NOMO-1 treated with dmso at 0.1 percent for 144 hours (cell line): ENCODE measurements at regions not wholly inside any gene's neighbourhood (a gene's known extent, or its start where the extent isn't known, plus 50 kb on each side); places are given as distances from the start of the nearest gene placed in this dataset.

ENCODE experiments used
- DNase-seq: peaks from one replicate; lab custom pipeline; 2025; ENCODE audit not compliant: unreplicated experiment; lab: John Stamatoyannopoulos, UW

DNA sequence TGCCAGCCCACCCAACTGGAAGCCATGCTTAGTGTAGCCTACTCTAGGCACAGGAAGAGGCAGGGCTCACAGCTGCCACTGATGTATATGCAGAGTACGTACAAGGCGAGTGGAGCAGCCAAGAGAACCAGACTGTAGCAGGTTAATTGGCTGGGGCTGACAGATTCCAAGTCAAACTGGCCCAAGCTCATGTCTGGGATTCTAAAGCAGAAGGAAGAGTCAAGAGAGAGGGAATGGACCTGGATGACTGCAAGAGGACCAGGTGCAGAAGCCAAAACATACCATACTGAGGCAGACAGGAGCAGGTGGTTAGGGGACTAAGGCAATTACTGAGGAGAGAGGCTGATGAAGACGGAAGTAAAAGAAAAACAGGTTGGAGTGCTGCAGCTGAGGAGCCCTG, 51.3 kb upstream of the LRRN2 start:
- DNase-seq, result no peak

GRCh38 chr1:204738506-204738905, 53.0 kb upstream of the LRRN2 start:
- no peak for DNase-seq

DNA sequence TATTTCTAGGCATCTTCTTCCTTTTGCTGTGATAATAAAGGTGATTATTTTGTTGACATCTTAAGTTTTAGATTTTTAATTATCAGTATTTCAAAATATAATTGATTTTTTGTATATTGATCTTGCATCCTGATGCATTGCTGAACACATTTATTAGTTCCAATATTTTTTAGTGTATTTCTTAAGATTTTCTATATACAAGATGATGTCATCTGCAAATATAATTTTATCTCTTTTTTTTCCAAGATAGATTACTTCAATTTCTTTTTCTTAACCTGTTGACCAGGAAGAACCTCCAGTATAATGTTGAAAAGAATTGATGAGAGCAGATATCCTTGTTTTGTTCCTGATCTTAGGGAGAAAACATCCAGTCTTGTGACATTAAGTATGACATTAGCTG, 54.8 kb upstream of the LRRN2 start:
- DNase-seq, result no peak

GRCh38 chr1:204741440-204741839, 55.9 kb upstream of the LRRN2 start:
- DNase-seq, result no peak

DNA sequence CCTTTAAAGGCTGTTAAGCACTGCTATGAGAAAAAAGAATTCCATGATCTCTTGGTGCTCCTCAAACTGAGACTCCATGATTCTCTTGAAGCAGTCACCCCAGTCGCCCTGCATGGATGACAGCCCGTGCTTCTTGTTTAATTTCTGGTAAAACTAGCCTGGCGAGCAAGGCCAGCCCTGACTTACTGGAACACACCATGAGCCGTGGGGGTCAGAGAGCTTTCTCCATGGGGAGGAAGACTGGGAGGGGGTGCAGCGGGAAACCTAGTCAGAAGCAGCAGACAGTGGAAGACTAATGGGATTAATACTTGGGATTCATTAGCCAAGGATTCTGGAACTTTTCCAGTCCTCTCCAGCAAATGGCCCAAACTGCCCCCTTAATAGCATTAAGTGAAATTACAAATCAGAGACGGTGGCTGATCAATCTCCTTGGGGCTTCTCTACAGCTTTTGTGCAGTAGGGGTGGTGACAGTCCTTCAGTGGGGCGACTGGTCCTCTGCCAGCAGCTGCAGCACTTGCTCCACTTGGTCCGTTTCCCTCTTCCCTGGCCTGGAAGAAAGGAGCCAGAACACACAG, 57.2 kb upstream of the LRRN2 start:
- no peak for DNase-seq

DNA sequence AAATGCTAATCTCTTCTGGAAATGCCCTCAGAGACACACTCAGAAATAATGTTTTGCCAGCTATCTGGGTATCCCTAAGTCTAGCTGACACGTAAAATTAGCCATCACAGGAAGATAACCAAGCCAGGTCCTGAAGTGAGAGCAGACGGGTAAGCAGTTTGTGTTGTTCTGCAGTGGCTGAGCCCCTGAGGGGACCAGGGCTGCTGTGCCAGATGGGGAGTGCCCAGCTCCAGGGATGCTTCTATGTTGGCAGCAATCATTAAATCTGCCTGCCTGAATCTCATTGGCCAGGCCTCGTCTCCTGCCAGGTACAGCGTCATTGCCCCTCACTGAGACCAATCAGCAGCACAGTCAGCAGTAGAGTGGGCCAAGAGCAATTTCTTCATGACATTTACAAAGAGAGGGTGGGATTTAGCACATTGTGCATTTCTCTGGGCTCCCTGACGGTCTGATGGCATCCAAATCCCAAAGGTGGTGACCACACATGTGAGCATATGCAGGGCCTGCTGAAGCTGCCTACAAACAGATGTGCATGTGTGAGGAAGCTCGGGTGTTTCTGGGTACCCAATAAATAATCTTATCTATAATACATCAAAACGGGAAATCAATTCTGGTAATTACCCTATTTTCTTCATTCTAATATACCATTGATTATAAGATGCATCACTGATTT, 58.7 kb upstream of the LRRN2 start:
- DNase-seq, result no peak

DNA sequence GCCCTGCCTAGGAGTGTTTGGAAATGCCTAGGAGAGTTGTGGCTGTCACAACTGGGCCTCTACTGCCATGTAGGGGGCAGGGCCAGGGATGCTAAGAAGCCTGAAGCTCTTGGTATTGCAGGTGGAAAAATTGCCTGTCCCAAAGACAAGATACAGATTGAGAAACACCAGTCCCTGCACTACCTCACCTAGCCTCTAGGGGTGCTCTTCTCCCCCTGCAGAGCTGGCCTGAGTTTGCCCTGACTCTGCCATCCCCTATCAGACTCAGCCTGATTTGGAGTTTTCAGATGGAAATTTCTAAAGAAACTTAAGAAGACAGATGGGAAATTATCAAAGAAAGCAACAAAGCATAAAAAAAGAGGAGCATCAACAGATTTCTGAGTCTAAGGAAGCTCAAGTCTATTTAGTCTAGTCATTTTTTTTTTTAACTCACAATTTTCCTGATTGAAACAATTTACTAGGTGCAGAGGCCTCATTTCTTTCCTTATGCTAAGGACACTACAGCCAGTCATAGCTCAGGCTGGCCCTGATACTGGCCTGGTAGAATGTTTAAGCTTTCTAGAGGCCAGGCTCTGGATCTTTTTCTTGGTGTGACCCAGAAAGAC, 61.4 kb upstream of the LRRN2 start:
- peak; percentile 7 for DNase-seq

GRCh38 chr1:204751480-204751879, 65.9 kb upstream of the LRRN2 start:
- no peak for DNase-seq

GRCh38 chr1:204751883-204752687, 66.5 kb upstream of the LRRN2 start:
- no peak for DNase-seq

DNA sequence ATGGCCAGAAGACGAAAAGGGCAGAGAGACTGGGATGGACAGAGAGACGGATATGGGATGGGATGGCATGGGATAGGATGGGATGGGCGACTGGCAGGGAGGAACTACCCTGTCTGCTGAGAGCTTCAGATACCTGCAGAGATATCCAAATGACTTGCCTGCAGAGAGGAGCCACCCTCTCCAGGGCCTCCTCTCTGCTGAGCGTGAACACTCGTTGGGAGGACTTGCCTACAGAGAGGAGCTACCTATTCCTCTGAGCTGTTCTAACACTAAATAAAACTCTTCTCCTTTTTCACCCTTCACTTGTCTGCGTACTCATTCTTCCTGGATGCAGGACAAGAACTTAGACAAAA, 67.1 kb upstream of the LRRN2 start:
- DNase-seq, result no peak

GRCh38 chr1:204754821-204755220, 69.3 kb upstream of the LRRN2 start:
- no peak for DNase-seq

GRCh38 chr1:204756349-204756748, 70.8 kb upstream of the LRRN2 start:
- no peak for DNase-seq

DNA sequence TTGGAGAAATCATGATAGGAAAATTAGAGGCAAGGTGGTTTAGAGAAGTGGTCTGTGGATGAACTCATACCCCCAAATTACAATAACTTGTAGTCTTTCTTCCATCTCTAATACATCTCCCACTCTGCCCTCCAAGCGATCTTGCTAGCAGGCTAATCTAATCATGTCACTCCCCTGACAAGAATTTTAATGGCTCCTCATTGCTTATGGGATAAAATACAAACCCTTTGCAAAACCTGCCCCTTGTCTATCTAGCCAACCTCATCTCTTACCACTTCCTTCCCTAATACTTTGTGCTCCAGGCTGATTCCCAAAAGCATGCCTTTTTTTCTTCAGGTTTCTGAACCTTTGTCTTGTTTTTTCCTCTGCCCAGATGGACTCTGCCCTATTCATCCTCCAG, 71.3 kb upstream of the LRRN2 start:
- no peak for DNase-seq

DNA sequence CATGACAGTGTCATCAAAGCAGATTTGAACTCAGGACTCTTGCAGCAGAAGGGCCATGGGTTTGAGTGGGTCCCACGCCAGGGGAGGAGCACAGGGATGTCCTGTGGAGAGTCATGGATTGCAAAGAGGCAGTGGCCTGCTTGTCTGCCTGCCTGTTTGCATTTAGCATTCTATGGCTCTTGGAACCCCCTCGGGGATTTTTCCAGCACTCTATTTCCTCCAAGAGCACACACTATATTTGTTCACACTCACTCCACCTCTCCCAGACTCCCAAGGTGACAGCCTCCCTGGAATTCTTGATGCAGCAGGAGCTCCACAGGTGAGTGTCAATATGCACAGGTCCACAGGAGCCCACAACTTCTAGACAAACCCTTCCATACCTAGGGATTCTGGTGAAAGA, 73.1 kb upstream of the LRRN2 start:
- DNase-seq, result no peak

DNA sequence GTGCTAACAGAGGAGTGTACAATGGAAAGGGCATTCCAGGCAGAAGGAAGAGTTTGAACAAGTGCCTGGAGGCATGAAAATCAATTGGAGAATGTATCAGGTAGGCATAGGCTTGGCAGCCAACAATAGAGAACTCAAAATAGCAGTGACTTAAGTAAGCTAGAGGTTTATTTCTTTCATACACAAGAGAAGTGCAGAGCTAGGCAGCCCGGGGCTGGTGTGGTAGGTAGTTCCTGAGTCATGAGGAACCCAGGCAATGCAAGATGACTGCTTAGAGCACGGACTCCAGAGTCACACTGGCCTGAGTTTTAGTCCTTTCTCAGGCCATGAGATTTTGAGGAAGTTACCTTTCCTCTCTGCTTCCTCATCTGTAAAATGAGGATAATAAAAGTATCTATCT, 74.8 kb upstream of the LRRN2 start:
- DNase-seq, result no peak

GRCh38 chr1:204760757-204761156, 75.2 kb upstream of the LRRN2 start:
- DNase-seq, result no peak

DNA sequence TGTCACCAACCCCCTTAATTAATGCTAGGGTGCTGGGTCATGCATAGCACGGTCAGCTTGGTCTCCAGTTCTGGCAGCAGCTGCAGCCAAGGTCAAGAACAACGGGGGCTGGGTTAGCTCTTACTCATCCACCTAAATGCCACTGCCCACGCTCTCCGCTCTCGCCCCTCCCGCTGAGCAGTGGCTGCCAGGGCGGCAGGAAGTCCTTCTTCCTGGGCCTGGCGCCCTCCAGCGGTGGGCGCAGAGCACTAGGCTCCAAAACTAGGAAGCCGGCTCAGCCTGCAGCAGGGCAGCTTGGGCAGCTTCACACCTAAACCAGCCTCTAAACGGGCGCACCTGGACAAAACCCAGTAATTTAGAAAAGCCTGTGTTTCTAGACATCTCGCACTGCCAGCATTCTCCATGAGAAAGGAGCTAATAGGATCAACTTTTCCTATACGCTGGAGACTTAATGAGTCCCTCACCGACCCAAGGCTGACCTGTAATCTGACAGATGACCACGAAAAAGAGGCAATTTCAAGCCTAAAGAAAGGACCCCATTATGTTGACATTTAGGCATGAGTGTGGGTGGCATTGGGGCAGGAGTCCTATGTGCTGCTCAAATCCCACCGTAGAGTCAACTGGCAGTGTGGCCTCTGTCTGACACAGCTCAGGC, 78.4 kb upstream of the LRRN2 start:
- peak; percentile 39 for DNase-seq

DNA sequence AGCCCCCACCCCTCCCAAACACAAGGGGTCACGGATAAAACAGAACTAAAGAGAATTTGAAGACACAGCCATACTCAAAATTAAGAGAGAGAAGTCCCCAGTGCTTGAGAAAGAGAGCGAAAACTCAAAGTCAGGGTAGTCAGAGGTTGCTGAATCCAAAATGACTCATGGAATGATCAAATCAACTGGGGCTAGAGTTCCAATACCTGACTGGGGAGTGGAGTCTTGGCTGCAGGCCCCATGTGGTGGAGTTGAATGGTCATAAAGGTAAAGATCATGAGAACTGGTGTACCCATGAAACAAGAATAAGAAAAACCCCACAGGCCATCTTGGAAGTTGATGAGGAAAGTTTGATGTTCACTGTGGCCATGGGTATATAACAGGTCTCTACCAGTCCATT, 84.5 kb upstream of the LRRN2 start:
- DNase-seq, result no peak

- no peak for DNase-seq
Observed at GRCh38 chr1:204771358-204771757, 85.8 kb upstream of the LRRN2 start.

DNA sequence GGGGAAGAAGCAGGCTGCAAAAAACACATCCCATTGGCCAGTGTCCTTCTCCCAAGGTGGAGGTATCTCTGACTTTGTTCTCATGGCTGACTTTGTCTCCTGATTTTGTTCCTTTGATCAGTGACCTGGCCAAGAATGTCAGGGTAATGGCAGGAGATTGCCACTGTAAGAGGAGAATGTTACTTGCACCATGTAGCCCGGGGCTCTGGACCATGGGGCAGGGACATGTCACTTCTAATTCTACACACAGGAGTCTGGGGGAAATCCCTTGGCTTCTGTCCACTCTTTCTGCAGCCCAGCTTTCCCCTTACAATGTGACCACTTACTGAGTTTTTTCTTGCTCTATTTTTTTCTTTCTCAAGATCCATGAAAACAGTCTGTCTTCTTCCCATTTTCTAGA, 87.7 kb upstream of the LRRN2 start:
- no peak for DNase-seq

GRCh38 chr1:204775546-204775945, 90.0 kb upstream of the LRRN2 start:
- DNase-seq, result no peak

GRCh38 chr1:204777591-204777990, 92.1 kb upstream of the LRRN2 start:
- no peak for DNase-seq
